GM03348 (cell line): ENCODE measurements at regions not wholly inside any gene's neighbourhood (a gene's known extent, or its start where the extent isn't known, plus 50 kb on each side); places are given as distances from the start of the nearest gene placed in this dataset.

Experiments
- DNase-seq: peaks from one replicate; pipeline ENCODE4 v3.0.0; 2012; ENCODE audit warnings: low spot score

DNA sequence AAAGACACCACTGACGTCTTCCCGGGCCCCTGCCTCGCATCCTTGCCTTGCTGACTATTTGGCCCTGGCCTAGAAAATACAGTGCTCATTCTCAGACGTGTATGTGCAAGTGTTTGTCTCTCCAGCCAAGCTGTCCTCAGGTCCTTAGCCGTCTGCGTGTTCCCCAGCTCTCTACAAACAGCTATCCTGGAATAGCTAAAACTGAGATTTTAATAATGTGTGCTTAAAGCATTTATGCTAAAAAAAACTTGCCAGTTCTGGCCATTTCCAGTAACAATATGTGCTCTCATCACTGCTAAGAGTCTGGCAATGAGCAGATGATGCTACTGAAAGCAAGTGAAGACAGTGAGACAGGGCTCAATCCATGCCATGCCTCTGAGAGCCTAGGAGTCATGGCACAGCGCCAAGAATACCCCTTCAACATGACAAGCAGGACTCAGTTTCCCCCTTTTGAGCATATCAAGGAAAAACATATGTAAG, 55.7 kb downstream of the IRF2BP2 start:
- no peak for DNase-seq

DNA sequence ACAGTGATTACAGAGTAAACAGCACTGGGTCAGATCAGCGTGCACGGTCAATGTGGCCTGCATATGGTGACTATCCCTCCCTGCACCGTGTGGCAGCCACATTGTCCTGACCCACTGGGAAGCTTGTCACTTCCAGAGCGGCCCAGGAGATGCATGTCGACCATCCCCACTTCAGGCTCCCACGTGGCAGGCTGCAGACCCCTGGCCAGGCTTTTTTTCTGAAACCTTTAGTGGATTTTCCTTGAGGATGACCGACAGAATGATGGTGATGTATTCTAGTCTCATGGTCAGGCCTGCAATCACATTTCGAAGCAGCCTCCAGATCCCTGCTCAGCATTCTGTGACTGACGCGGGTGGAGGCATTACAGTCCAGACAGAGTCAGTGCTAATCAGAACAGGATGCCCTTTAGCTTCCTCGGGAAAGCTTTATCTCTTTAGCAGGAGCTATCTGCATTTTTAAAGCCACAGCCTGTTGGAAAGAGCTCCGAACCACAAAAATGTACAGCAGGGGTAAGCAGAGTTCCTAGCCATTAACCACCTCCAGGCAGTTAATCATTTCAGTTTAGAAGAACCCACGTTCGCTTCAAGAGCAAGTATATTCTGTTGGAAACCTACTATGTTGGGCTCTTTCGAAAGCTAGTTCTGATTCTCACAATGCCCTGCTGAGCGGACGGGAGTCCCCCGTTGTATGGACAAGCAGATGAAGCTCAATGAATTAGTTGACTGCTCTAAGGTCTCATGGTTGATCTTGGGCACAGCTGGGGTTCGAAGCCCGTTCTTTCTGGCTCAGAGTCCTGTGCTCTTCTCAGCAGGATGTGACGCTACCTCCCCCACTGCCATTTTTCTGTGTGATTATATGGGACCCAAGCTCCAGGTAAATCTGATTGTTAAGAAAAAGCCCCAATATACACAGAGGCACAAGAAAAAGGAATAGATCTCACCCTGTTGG, 56.5 kb downstream of the IRF2BP2 start:
- DNase-seq = peak; percentile 76

DNA sequence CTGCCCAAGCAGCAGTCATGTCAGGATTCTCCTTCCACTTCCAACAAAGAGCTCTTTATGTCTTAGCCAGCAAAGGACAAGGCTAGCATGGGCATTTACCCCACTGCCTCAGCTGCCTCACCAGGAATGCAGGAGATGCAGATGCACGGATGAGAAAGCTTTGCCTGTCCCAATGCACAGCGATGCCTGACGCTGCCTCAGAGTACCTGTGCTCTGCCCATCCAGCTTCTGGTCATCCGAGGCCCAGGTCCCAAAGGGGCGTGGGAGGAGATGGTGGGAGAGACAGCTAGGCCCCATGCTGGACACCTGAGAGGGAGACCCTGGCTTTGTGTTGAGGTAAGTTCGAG, 59.0 kb downstream of the IRF2BP2 start:
- DNase-seq = no peak

DNA sequence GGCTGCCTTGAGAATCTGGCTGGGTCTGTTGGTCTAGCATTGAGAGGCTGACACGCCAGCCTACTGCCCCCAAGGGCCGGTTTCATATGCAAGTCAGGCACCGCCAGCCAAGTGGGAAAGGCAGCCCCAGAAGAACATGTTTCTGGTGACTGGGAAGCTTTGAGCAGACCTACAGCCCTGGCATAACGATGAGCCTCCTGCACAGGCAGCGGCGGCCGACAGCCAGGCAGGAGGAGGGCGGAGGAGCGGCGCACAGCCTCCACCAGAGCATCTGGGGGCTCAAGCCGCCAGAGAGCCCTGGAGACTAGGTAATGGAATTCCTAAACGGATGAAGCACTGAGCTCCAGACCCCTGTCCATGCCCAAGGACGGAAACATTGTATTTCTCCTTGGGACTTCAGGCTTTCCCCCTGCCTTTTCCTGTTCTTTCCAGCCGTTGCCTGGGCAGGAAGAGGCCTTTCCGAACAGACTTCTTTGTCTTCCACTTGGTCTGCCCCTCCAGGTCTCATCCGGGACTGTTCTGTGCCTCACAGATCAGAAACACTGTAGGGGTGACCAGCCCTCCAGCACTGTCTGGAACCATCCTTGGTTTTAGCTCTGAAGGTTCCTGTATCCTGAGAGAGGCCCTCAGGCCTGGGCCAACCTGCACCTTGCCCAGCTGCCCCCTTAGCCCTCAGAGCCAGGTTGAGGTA, 59.5 kb downstream of the IRF2BP2 start:
- DNase-seq = no peak

DNA sequence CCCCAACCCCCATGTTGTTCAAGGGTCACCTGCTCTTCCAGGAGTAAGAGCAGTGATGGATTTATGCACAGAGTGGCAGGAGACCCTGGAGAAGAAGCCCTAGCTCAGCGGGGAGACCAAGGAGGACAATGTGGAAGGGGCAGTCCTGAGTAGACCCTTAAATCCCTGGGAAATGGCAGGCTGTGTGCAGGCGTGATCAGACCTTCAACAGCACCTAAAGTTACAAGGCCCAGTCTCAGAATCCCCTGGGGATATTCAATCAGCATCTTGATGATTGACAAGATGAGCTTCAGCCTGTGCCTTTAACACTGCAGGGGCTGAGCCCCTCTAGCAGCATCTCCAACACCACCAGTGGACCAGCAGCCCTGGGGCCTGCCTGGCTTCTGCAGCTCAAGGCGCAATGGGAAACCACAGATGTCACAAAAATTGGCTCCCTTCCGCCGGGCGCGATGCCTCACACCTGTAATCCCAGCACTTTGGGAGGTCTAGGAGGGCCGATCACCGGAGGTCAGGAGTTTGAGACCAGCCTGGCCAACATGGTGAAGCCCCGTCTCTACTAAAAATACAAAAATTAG, 60.4 kb downstream of the IRF2BP2 start:
- no peak for DNase-seq

DNA sequence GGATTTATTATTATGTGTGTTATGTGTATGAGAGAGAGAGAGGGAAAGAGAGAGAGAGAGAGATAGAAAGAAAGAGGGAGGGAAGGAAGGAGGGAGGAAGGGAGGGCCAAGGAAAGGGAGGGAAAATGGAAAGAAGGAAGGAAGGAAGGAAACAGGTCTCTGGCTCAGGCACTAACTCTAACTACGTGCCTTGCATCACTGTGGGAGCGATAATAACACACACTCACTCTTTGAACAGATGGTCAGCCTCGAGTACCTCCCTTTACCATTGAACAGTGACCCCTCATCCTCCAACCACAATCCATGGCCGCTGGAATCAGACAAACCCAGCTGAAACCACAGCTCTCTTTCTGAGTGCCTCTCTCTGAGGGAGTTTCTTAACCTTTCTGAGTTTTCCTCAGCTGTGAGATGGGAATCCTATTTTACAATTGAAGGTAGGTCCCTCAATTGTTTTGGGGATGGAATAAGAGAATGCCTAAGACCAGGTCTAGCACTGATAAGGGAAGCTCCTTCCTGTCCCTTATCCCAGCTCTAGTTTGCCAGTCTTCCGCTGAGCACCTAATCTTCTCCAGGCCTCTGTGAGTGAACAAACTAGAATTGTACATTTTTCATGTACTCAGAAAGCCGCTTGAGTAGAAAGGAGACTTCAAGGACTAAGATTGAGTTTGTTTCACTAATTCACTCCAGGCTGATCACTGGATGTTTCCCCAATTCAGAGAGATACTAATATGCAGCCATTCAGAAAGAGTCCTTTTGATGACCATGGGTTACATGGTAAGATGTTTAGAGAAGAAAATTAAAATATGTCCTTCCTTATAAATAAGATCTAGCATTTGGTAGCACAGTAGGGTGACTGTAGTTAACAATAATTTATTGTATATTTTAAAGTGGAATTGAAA, 62.8 kb downstream of the IRF2BP2 start:
- DNase-seq = no peak

DNA sequence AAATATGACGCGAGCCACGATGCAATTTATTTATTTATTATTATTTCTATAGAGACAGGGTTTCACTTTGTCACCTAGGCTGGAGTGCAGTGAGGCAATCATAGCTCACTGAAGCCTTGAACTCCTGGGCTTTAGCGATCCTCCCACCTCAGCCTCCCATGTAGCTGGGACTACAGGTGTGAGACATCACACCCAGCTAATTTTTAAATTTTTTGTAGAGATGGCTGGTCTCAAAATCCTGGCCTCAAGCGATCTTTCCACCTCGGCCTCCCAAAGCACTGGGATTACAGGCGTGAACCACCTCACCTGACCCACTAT, 63.6 kb downstream of the IRF2BP2 start:
- no peak for DNase-seq

DNA sequence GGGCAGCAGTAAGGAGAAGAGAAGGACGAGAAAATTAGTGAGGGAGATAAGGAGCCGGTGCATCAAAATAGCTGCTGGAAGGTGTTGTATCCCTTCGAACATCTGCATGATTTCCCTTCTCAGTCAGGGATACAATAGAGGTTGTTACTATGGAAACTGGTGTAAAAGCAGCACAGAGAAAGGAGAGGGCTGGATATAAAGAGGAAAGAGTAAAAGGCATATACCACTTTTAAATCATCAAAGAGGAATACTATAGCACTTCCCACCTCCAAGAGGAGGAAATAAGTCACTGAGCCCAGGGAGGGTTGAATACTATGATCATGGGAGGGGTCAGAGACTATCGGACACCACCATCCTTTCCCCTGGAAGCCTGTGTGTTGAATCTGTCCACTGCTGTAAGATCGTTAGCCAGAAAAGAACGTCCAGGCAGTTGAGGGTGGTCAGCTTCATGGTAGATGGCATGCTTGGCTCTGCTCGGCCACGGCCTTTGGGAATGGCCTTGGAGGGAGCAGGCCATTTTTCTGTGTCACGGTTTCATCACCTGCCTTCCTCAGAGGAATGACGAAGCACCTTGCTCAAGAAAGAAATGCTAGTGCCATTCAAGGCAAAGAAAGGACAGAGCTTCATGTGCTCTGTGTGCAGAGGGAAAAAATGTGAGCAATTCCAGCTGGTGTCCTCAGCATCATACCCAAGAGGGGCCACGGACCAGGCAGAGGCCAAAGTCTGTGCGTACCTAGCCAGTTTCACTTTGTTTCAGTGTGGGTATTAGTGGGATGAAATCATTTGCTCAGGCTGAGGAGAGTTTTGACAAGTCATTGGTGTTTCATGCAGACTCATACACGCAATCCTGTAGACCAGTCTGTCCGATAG, 64.2 kb downstream of the IRF2BP2 start:
- DNase-seq = no peak

DNA sequence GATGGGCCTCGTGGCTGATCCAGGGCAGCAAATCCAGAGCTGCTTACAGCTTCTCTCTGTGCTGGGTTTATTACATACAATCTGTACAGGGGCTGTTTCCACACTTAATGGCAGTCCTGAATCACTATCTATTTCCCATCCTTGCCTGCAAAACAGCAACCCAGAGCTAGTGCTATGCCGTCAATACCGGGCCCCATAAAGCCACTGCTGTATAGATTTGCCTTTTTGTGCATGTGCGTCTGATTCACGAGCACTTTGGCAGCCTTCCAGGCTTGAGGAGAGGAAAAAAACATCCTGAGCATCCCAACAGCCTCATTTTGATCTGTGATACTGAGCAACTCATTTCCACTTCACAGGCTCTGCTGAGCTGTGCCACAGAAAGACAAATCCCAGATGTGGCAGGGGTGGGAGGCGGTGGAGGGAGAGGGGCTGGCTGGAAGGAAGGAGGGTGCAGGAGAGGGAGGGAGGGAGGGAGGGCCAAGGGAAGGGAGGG, 65.2 kb upstream of the TARBP1 start:
- DNase-seq = peak; percentile 65

DNA sequence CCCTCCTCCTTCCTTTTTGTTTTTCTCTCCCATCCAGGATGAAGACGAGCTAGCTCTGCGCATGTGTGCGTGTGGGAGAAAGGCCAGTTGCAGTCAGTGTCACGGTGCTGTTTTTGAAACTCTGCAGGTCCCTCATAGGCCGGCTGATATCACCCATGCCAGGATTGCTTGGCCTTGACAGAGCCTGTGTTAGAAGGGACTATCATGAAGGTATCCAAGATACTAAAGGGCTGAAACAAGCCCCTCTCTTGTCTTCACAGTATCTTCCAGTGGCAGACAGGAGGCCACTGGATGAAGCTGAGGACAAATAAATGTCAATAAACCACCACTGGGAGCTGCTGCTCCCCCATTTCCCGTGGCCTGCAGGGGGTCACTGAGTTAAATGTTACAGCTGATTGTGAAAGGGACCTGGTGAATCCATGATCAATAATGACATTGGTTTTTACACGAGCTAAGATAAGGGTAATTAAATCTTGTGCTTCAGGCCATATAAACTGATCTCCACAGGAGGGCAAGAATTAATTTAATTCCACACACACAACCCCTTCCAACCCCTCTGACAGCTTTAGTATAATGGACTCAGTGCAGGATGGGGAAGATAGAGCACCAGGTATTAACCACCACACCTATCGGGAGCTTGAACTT, 64.6 kb upstream of the TARBP1 start:
- no peak for DNase-seq

DNA sequence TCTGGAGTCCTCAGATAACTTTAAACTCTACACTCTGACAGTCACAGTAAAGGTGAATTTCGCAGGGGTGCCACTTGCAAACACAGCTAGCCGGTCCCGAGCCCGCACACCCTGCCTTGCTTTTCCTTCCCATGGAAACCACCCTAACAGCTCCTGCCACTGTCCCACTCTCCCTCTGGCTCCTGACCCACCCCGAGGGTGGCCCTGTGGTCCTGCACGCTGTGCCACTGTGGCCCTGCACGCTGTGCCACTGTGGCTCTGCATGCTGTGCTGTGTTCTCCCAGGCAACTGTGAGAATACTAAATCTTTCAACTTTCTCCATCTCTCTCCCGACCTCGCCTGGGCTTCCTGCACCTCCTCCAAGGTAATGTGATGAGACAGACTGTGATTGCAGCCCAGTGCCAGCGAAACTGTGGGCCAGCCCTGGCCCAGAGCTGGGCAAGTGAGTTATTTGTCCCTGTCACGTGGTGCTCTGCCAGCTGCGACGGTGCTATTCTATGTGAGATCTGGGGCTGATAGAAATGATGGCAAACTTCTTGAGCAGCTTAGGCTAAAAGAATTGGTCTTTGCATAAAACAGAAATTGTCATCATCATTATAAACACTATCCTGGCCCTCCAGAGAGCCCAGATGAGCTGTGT, 63.4 kb upstream of the TARBP1 start:
- no peak for DNase-seq

DNA sequence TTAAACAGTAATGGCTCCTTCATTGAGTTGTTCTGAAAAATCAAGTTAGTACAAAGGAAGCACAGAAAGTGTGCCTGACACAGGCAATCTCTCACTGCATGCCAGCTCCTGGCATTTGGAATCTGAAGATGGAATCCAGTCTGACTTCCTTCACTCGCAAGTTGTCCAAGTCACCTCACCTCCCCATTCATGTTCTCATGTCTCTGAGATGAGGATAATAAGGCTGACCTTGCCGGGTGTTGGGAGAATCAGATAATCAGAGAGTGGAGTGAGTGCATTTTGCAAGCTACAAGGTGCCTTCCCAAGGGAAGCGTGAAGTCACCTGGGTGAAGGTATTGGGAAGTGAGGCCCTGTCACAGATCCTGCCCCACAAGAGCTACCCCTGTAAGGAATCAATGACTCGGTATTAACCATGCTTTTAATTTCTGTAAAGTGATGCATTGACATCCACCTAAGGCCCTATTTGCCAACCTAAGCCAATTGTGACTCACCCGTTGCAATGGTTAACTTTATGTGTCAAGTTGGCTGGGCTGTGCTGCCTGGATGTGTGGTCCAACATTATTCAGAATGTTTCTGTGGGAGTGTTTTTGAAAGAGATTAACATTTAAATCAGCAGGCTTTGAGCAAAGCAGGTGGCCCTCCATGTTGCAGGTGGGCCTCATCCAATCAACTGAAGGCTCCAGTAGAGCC, 62.5 kb upstream of the TARBP1 start:
- DNase-seq = no peak

DNA sequence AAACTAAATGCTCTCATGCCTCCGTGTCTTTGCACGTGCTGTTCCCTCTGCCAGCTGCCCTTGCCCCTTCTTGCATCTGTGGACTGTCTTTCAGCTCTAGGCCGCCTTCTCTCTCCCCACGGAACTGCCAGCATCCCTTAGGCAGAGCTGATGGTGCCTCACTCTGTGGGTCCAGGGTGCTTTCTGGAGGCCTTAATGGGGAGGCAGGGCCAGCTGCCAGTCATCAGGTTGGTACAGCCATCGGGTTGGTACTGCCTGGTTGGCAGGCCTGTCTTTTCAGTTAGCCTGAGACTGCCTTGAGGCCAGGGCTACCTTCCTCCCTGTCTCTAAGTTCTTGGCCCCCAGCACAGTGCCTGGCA, 61.4 kb upstream of the TARBP1 start:
- DNase-seq = no peak

DNA sequence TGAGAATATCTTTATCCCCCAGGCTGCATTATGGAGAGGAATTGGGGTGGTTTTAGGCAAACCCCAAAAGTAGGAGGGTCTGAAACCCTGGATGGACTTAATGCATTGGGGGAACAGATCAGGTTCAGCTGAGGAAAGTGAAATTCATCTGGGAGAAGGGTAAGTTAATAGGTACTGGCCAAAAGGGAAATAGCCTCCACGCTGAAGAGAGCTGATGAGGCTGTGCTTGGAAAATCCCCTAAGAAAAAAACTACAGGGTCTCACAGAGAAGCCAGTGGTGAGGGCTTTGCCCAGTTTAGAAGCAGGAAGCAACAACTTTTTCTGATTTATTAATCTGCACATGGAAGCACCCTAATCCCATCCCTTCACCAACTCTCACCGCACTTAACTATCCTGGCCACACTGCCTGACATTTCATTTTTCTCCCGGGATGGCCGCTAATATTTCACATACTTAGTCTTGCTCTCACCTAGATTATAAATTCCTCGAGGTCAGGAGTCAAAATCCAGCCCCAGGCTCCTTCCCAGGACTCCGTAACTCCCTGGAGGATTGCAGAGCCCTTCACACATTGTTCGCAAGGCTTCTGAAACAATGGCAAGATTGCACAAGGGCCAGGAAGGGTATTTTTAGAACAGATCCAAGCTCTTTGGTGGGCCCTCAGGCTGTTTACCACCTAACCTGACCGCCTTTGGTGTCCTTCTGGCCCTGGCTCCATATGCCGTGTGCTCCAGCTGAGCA, 60.9 kb upstream of the TARBP1 start:
- DNase-seq = no peak

DNA sequence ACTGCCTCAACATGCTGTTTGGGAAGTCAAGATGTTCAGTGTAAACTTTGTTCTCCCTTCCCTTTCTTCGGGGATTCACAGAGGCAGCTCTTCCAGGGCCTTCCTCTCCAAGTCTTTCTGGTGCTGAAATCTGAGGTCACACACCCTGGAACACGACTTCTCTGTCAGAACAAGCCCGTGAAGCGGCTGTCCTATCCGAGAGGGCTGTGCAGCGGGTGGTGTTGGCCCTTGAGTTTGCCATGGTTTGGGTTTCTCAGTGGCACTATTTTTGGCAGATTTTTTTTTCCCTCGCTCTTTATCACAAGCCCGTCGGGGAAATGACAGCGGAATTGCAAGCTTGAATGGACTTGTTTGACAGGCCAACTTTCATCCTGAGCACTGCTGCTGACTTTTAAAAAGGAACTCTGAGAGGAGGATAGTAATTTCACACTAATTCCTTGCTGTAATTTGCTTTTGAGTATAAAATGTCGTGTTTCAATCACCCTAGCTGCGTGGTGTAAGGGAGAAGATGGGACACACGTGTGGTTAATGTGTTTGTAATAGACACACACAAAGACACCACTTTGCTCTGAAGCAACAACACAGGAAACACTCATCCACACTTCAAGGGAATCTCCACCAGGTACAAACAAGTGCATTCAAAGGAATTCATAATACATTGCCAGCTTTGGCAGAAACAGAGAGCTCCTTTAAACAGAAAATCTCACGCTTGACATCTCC, 60.1 kb upstream of the TARBP1 start:
- DNase-seq = no peak

DNA sequence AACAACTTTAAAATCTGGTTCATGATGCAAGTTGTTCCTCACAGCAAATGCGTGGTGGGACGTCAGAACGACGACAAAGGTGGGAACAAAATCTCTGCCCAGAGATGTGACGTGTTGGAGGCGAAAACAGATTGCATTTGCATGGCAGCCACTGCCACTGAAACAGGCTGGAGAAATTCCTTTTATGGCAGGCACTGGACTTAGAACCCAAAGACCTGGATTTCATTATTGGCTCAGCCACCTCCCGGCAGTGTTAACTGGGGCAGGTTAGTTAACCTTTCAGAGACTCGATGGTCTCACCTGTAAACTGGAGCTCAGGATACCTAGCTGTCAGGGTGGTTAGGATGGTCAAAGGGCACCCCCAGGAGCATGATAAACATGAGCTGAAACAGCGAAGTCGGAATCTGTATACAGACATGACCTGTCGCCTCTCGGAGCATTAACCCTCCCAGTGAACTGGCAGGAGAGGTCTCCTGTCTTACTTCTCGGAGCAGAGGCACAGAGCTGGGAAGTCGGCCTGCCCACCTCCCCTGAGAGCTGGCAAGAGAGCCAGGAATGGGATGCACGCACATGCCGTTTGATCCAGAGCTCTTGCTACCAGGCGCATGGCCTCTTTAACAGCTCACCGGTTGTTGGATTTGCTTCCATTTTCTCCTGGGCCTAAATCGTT, 59.2 kb upstream of the TARBP1 start:
- no peak for DNase-seq

DNA sequence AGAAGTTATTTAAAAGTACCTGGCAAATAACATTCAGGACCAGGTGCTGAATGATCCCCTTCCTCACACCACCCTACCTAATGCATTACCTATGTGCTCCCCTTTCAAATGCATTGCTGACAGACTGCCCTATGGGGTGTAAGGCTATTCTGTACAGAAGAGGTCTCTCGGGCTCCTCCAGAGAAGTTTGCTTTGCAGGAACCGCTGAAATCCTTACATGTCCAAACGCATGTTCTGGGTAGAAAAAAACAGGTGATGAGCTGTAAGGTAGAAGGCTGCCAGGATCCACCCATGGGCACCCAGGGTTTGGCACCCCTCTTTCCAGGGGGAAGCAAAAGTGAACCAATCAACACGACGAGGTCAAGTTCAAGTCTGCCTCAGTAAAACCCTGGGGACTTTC, 58.3 kb upstream of the TARBP1 start:
- DNase-seq = no peak

DNA sequence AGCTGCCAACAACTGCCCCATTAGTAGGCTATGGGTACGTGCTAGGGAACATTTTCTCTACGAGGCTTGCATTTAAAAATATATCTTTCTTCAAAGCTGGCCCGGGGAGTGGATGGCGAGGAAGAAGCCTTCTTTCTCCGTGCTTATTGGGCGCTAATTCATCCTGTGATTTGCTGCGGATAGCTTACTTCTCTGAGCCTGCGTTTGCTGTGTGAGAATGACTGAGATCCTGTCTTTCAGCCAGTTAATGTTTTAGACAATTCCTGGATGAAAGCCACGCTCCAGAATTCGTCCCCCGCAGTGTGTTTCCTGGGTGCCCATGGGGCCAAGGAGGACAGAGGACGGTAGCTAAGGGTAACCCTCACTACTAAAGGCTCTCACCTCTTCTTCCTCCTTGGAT, 57.8 kb upstream of the TARBP1 start:
- DNase-seq = no peak
